ENCODE measurements at regions not wholly inside any gene's neighbourhood (a gene's known extent, or its start where the extent isn't known, plus 50 kb on each side); places are given as distances from the start of the nearest gene placed in this dataset.

DNA sequence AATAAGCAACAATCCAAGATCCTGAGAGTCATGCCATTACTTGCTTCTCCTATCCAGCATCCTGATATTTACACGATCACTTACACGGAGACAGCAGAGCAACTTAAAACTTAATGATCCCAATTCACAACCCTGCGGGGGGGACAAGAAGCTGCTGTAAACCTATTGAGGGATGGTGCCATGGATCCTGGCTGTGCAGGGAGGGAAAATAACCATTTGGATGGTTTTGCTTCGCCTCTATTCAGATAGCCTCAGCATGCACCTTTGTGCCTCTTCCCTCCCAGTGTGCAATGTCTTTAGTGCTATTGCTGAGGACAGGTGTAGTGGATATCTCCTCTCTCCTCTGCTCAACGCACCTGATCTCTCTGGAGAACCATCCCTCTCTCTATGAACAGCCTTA, 89.7 kb upstream of the PPARGC1A start:
- no peak overlapping the region for H3K4me3 ChIP-seq (ENCODE audit: low read depth, low read length)
- in situ Hi-C loops (cut with HindIII; ENCODE audit: low sequenced_read_pairs), result no loop called here
- DNase-seq (ENCODE audit: low read depth), result no peak
- TF ChIP-seq, protein P1, sequence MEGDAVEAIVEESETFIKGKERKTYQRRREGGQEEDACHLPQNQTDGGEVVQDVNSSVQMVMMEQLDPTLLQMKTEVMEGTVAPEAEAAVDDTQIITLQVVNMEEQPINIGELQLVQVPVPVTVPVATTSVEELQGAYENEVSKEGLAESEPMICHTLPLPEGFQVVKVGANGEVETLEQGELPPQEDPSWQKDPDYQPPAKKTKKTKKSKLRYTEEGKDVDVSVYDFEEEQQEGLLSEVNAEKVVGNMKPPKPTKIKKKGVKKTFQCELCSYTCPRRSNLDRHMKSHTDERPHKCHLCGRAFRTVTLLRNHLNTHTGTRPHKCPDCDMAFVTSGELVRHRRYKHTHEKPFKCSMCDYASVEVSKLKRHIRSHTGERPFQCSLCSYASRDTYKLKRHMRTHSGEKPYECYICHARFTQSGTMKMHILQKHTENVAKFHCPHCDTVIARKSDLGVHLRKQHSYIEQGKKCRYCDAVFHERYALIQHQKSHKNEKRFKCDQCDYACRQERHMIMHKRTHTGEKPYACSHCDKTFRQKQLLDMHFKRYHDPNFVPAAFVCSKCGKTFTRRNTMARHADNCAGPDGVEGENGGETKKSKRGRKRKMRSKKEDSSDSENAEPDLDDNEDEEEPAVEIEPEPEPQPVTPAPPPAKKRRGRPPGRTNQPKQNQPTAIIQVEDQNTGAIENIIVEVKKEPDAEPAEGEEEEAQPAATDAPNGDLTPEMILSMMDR (IDR thresholded peaks at IDR 0.05; ENCODE audit: low read depth, low read length, missing control alignments), result no peak

DNA sequence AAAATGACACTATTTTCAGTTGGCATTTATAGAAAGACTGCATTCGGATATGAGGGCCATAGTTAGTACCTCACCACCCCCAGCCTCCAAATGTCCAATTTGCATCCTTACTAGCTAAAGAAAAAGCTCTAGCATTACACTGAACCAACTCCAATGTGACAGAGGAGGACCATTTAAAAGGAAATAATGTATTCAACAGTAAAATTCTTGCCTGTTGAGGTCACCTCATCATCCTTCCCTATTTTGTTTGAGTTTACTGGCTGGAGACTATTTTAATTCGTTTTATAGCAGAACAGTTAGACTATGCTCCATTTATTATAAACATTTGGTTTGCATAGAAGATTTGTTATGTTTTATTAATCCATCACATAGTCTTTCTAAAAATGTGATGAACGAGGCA, 88.2 kb upstream of the PPARGC1A start:
- H3K4me3 ChIP-seq (ENCODE audit: low read depth, low read length), result no peak overlapping the region
- in situ Hi-C loops (cut with HindIII; ENCODE audit: low sequenced_read_pairs), result no loop called here
- no peak for DNase-seq (ENCODE audit: low read depth)
- TF ChIP-seq, protein P1 (IDR thresholded peaks at IDR 0.05; ENCODE audit: low read depth, low read length, missing control alignments), result no peak

DNA sequence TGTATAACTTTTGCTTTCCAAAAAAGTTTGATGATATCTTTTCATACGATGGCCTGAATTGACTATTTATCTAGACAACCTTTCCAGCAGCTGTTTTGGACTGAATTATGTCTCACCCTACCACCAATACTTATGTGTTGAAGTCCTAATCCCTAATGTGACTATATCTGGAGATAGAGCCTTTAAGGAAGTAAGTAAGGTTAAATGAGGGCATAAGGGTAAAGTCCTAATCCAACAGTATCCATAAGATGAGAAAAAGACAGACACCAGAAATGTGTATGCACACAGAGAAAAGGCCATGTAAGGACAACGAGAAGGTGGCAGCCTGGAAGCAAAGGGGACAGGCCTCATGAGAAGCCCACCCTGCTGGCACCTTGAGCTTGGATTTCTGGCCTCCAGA, 86.6 kb upstream of the PPARGC1A start:
- H3K4me3 ChIP-seq (ENCODE audit: low read depth, low read length), result no peak overlapping the region
- no peak for DNase-seq (ENCODE audit: low read depth)
- TF ChIP-seq, protein P1 (IDR thresholded peaks at IDR 0.05; ENCODE audit: low read depth, low read length, missing control alignments), result no peak
- in situ Hi-C loops (cut with HindIII; ENCODE audit: low sequenced_read_pairs), result no loop called here

DNA sequence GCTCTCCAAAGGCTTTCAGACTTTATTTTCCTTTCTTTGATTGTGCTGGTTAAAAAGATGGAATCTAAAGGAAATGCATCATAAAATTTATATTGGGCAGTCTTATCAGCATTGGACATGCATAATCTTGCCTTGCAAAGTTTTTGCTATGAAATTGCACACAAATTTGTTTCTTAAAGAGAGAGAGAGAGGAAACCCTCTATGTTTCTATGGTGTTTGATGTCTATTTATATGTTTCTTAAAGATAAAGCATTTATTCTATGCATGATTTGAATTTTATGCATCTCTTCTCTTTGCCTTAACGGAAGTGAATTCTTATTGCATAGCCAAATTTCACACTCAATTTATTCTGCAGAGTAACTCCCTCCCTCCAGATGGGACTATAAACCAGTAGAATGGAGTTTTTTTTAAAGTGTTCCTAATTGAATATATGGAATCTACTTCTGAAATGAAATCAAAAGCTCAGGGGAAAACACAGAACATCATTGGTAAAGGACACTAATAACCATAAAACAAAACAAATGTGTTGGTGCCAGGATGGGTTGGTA, 83.5 kb upstream of the PPARGC1A start:
- TF ChIP-seq, protein P1 (IDR thresholded peaks at IDR 0.05; ENCODE audit: low read depth, low read length, missing control alignments), result no peak
- no peak for DNase-seq (ENCODE audit: low read depth)
- H3K4me3 ChIP-seq (ENCODE audit: low read depth, low read length), result no peak overlapping the region
- in situ Hi-C loops (cut with HindIII; ENCODE audit: low sequenced_read_pairs), result no loop called here

DNA sequence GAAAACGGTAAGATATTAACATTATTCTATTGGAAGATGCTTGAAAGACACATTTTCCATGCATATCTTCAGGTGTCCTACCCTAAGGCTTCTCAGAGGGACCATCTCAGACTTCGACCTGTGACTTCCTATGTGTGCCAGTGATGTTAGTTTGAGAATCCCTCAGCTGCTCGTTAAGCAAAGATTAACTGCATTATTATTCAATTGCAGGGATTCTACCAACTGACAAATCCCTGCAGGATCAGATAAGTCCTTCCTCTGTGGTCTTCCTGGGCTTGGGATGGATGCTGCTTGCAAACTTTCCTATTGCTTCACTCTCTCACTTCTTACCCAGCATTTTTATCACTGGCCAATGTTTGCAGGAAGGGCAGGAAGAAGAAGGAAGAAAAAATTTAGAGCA, 83.0 kb upstream of the PPARGC1A start:
- in situ Hi-C loops (cut with HindIII; ENCODE audit: low sequenced_read_pairs), result no loop called here
- TF ChIP-seq, protein P1 (IDR thresholded peaks at IDR 0.05; ENCODE audit: low read depth, low read length, missing control alignments), result no peak
- no peak for DNase-seq (ENCODE audit: low read depth)
- no peak overlapping the region for H3K4me3 ChIP-seq (ENCODE audit: low read depth, low read length)

DNA sequence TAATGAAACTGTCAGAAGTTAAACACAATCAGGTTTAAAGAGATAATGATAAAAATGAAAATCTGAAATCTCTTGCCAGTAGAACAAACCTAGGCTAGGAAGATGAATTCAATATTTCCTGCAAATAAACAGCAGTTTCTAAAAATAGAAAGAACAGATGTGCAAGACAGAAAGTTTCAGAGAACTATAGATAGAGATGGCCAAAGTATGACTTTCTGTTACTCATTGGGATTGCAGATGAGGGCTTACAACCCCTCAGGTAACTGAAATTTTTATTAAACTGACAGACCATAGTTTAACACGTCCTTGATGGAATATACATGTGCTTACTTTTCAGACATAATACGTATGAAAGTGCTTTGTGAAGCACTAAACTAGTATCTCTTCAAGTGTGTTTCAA, 82.3 kb upstream of the PPARGC1A start:
- TF ChIP-seq, protein P1 (IDR thresholded peaks at IDR 0.05; ENCODE audit: low read depth, low read length, missing control alignments), result no peak
- in situ Hi-C loops (cut with HindIII; ENCODE audit: low sequenced_read_pairs), result no loop called here
- H3K4me3 ChIP-seq (ENCODE audit: low read depth, low read length), result no peak overlapping the region
- DNase-seq (ENCODE audit: low read depth), result no peak
